LNCaP clone FGC (cell line): ENCODE measurements at regions not wholly inside any gene's neighbourhood (a gene's known extent, or its start where the extent isn't known, plus 50 kb on each side); places are given as distances from the start of the nearest gene placed in this dataset.

ENCODE experiments used
- DNase-seq: peaks from one replicate; pipeline ENCODE4 v3.0.0-alpha.2; 2011; ENCODE audit warnings: low read depth
- H3K4me3 ChIP-seq: 2 replicates; pipeline ENCODE4 v1.5.1; 2011; ENCODE audit warnings: mild to moderate bottlenecking, low read depth, low read length, control low read depth
- CTCF ChIP-seq: IDR thresholded peaks from 2 replicates; pipeline ENCODE4 v1.5.1; 2012; ENCODE audit warnings: mild to moderate bottlenecking; ENCODE audit not compliant: control insufficient read depth, insufficient read depth; ENCODE audit errors: extremely low read depth

DNA sequence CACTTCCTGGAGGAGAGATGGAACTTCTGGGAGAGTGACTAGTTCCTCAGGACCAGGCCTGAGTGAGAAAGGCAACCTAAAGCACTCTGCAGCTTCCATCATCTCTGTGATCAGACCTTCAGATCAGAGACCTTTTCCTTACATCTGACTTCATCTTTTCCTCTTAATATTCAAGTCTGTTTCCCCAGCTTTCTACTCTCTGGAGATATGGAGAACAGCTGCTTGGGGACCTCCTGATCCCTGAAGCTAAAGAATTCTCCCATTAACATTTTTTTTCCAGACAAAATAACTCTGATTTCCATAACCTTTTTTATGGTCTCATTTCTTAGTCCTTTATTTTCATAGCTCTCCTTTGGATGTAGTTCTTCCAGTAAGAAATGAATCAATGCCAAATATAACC is 133.4 kb upstream of the FNDC3A start:
- TF ChIP-seq CTCF = no peak
- no peak overlapping the region for H3K4me3 ChIP-seq
- no peak for DNase-seq

DNA sequence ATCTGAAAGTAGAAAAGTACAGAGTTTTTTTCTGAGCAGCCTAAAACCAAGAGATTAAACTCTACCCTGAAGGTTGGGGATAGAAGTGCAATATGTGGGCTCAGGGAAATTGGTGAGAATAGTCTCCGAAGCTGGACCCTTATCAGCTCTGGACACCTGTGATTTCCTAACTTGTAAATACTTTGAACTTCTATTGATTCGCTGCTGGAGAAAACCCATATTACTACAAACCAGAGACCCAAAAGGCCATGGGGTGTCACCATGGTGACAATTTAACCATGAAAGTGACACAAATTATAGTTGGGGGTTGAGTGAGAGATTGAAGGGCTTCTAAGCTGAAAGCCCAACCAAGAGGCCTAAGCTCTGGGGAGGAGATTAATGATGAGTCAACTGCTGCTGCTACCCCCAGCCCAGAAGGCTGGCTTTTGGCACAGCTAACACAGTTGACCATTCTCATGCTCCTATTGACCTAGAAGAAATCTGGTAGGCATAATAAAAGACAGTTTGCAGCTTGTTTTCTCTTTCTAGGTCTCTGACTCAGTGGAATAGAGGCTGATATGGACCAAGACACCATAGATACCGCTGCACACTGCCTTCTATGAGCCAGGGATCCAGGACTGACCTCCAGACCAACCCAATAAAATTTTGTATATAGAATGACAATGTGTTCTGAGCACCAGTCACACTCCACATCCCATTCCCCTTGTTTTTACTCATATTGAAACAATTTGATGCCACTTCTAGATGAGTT is 131.9 kb upstream of the FNDC3A start:
- no peak overlapping the region for H3K4me3 ChIP-seq
- no peak for TF ChIP-seq CTCF
- DNase-seq = no peak

DNA sequence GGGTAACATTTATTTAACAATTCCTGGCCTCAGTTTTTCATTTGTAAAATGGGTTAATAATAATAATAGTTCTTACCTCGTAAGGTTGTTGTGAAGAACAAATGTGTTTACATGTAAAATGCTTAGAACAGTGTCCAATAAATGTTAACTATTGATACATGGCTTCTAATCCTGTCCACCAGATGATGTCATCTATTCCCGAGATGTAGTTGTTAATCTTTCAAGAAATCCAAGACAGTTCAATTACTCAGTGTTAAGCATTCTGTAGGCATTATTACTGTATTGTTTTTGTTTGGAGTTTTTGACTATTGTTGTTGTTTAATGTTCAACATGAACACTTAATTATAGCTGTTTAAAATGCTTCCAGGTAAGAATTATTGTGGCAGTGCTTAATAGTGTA is 131.0 kb upstream of the FNDC3A start:
- DNase-seq = no peak
- H3K4me3 ChIP-seq = no peak overlapping the region
- TF ChIP-seq CTCF = no peak

GRCh38 chr13:48849515-48849914 is 126.2 kb upstream of the FNDC3A start:
- no peak for DNase-seq
- TF ChIP-seq CTCF = no peak

DNA sequence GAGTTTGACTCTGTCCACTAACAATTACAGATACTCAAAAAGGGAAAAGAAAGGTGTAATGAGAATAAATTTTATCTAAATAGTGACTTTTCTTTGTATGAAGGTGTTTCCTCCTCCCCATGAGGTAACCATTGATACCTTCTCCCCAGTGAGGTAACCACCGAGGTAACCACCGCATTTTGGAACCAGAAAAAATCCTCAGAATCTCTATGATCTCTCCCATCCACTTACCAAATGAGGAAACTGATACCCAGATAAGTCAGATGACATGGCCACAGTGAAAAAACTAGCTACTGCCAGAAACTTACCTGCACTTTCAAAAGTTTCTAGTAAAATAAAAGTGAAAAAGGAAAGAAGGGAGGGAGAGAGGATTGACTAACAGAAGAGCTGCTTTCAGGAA is 124.0 kb upstream of the FNDC3A start:
- no peak overlapping the region for H3K4me3 ChIP-seq
- TF ChIP-seq CTCF = no peak
- no peak for DNase-seq

More at GRCh38 chr13:48849515-48849914, 126.2 kb upstream of the FNDC3A start:
- H3K4me3 ChIP-seq = no peak overlapping the region

GRCh38 chr13:48852911-48853727 is 122.6 kb upstream of the FNDC3A start:
- no peak for TF ChIP-seq CTCF
- DNase-seq = no peak
- no peak overlapping the region for H3K4me3 ChIP-seq
